Nephron progenitor cell (in vitro differentiated cells): ENCODE measurements at regions not wholly inside any gene's neighbourhood (a gene's known extent, or its start where the extent isn't known, plus 50 kb on each side); places are given as distances from the start of the nearest gene placed in this dataset.
A peak's percentile ranks its signal among the peaks of the same experiment; 100 is the strongest.

Experiments used
- DNase-seq: peaks from one replicate; pipeline ENCODE4 v3.0.0; 2021
- H3K27ac Mint-ChIP-seq: 2 replicates; pipeline ENCODE4 v1.8.0; 2021; ENCODE audit warnings: mild to moderate bottlenecking, moderate library complexity, mixed read lengths
- H3K27me3 Mint-ChIP-seq: 2 replicates; pipeline ENCODE4 v1.8.0; 2021; ENCODE audit warnings: mild to moderate bottlenecking, low read depth, mixed read lengths; ENCODE audit not compliant: poor library complexity
- H3K36me3 Mint-ChIP-seq: 2 replicates; pipeline ENCODE4 v1.8.0; 2021; ENCODE audit warnings: low read depth, mixed read lengths
- H3K4me1 Mint-ChIP-seq: 2 replicates; pipeline ENCODE4 v1.8.0; 2021; ENCODE audit warnings: mixed read lengths
- H3K4me3 Mint-ChIP-seq: 2 replicates; pipeline ENCODE4 v1.8.0; 2021; ENCODE audit warnings: mild to moderate bottlenecking, moderate library complexity, mixed read lengths
- H3K9me3 Mint-ChIP-seq: 2 replicates; pipeline ENCODE4 v1.8.0; 2021; ENCODE audit warnings: mild to moderate bottlenecking, moderate library complexity, mixed read lengths
- CTCF ChIP-seq: fragments of 200-600 bp; sonication (generic); IDR thresholded peaks from 2 replicates; pipeline ENCODE4 v1.5.0; 2021; ENCODE audit warnings: antibody characterized with exemption

GRCh38 chr4:23728971-23729370 lies 160.9 kb downstream of the PPARGC1A start:
- no peak overlapping the region for H3K27ac Mint-ChIP-seq
- no peaks in the 10 kb centered on the region for H3K36me3 Mint-ChIP-seq
- H3K4me3 Mint-ChIP-seq: no peak overlapping the region
- H3K4me1 Mint-ChIP-seq: no peaks in the 10 kb centered on the region
- no peak for DNase-seq
- no peak for TF ChIP-seq CTCF
- peaks cover 23% of the 10 kb centered on the region for H3K27me3 Mint-ChIP-seq
- H3K9me3 Mint-ChIP-seq: peaks cover 6% of the 10 kb centered on the region

- DNase-seq: no peak
- TF ChIP-seq CTCF: no peak
- H3K9me3 Mint-ChIP-seq: peaks cover 6% of the 10 kb centered on the region
- peaks cover 23% of the 10 kb centered on the region for H3K27me3 Mint-ChIP-seq
- H3K27ac Mint-ChIP-seq: no peak overlapping the region
- H3K36me3 Mint-ChIP-seq: no peaks in the 10 kb centered on the region
- no peak overlapping the region for H3K4me3 Mint-ChIP-seq
- no peaks in the 10 kb centered on the region for H3K4me1 Mint-ChIP-seq
Observed at GRCh38 chr4:23728393-23728792, 161.5 kb downstream of the PPARGC1A start.

- no peaks in the 10 kb centered on the region for H3K9me3 Mint-ChIP-seq
- H3K4me1 Mint-ChIP-seq: no peaks in the 10 kb centered on the region
- DNase-seq: no peak
- peak overlapping the region; percentile 77 for H3K27ac Mint-ChIP-seq
- no peak overlapping the region for H3K4me3 Mint-ChIP-seq
- peaks cover 5% of the 10 kb centered on the region for H3K27me3 Mint-ChIP-seq
- no peak for TF ChIP-seq CTCF
- no peaks in the 10 kb centered on the region for H3K36me3 Mint-ChIP-seq
Observed at GRCh38 chr4:23720556-23720955, 169.3 kb downstream of the PPARGC1A start.

GRCh38 chr4:23718435-23718834 lies 171.4 kb downstream of the PPARGC1A start:
- H3K27ac Mint-ChIP-seq: no peak overlapping the region
- no peaks in the 10 kb centered on the region for H3K4me1 Mint-ChIP-seq
- no peaks in the 10 kb centered on the region for H3K36me3 Mint-ChIP-seq
- no peak for TF ChIP-seq CTCF
- H3K4me3 Mint-ChIP-seq: no peak overlapping the region
- H3K9me3 Mint-ChIP-seq: no peaks in the 10 kb centered on the region
- DNase-seq: no peak
- peaks cover 3% of the 10 kb centered on the region for H3K27me3 Mint-ChIP-seq

- no peaks in the 10 kb centered on the region for H3K4me1 Mint-ChIP-seq
- peaks cover 3% of the 10 kb centered on the region for H3K27me3 Mint-ChIP-seq
- no peak for DNase-seq
- no peak overlapping the region for H3K27ac Mint-ChIP-seq
- peak; percentile 36 for TF ChIP-seq CTCF
- H3K9me3 Mint-ChIP-seq: no peaks in the 10 kb centered on the region
- no peak overlapping the region for H3K4me3 Mint-ChIP-seq
- H3K36me3 Mint-ChIP-seq: no peaks in the 10 kb centered on the region
Observed at GRCh38 chr4:23717528-23718248, 172.2 kb downstream of the PPARGC1A start.

- no peaks in the 10 kb centered on the region for H3K4me1 Mint-ChIP-seq
- no peak overlapping the region for H3K4me3 Mint-ChIP-seq
- H3K36me3 Mint-ChIP-seq: no peaks in the 10 kb centered on the region
- no peak for TF ChIP-seq CTCF
- H3K9me3 Mint-ChIP-seq: no peaks in the 10 kb centered on the region
- DNase-seq: no peak
- H3K27me3 Mint-ChIP-seq: peaks cover 2% of the 10 kb centered on the region
- H3K27ac Mint-ChIP-seq: no peak overlapping the region
Observed at GRCh38 chr4:23710298-23710697, 179.5 kb downstream of the PPARGC1A start.
